ENCODE measurements at regions not wholly inside any gene's neighbourhood (a gene's known extent, or its start where the extent isn't known, plus 50 kb on each side); places are given as distances from the start of the nearest gene placed in this dataset.

DNA sequence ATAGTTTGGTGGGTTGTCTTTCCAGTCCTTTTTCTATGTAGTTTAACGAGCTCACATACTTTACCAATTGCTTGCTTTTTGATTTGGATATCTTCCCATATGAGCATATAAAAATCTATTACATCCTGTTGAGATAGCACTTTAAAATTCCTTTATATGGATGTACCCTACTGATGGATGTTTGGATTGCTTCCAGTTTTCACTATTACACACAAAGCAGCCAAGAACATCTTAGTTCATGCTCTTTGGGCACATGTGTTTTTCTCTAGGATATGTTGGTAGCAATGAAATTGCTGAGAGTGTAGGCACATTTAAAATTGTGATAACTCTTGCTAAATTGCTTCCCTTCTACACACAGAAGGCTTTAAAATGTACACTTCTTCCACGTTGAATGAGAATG lies 56.1 kb upstream of the NTRK2 start:
- no peaks in the 10 kb centered on the region for H3K36me3 Mint-ChIP-seq (ENCODE audit: low read depth)
- no peaks in the 10 kb centered on the region for H3K4me1 Mint-ChIP-seq (ENCODE audit: low read depth)
- intact Hi-C loops (cut with micrococcal nuclease): no loop called here

DNA sequence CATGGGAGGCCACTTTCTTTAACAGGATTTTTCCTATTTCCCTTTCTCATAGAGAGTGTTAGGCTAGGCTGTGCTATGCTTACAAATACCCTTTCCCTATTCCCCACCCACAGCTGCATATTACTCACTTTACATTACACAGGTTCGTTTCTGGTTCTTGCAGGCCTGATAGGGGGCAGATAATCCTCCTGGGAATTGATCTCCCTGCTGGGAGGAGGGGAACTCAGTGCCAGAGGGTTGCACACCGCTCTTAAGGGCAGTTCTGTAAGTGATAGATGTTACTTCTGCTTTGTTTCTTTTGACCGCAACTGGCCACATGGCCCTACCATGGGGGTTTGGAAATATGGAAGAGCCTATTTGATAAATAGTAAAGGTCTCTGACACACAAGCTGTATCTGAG lies 54.0 kb upstream of the NTRK2 start:
- Mint-ChIP-seq H3K36me3 (ENCODE audit: low read depth) (no peaks in the 10 kb centered on the region), H3K27me3 (ENCODE audit: low read depth) (no peaks in the 10 kb centered on the region), H3K9me3 (no peaks in the 10 kb centered on the region), H3K27ac (no peak overlapping the region), H3K4me1 (ENCODE audit: low read depth) (no peaks in the 10 kb centered on the region), H3K4me3 (ENCODE audit: low read depth) (no peak overlapping the region)
- no peak for DNase-seq (ENCODE audit: low spot score)
- intact Hi-C loops (cut with micrococcal nuclease): no loop called here

More for the DNA sequence above, 56.1 kb upstream of the NTRK2 start:
- Mint-ChIP-seq H3K9me3 (no peaks in the 10 kb centered on the region), H3K27ac (no peak overlapping the region), H3K4me3 (ENCODE audit: low read depth) (no peak overlapping the region), H3K27me3 (ENCODE audit: low read depth) (no peaks in the 10 kb centered on the region)
- DNase-seq (ENCODE audit: low spot score): no peak

DNA sequence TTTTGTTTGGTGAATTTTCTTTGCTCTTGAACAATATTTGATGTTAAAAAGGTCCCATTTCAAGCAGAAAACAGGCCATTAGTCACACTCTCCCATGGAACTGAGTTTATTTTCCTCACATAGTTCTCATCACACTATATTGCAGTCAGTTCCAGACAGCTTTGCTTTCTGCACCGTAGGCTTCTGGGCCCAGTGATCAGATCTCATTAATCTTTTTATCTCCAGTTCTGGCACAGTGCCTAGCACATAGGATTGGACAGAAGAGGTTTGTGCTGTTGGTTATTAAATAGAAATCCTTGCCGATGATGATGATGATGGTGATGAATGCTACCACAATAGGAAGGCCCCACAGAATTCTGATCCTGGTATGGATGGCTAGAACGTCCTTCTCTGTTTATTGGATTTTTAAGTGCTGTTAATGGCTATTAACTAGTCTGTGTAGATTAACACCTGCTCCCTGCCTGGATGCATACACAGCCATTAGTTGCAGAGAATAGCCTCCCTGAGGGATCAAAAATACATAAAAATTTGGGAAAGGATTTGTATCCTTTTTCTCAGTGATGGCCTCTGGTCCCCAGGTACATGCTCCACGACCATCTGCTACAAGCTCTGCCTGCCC lies 52.0 kb upstream of the NTRK2 start:
- Mint-ChIP-seq H3K27me3 (ENCODE audit: low read depth) (no peaks in the 10 kb centered on the region), H3K4me1 (ENCODE audit: low read depth) (no peaks in the 10 kb centered on the region), H3K4me3 (ENCODE audit: low read depth) (no peak overlapping the region), H3K9me3 (no peaks in the 10 kb centered on the region), H3K27ac (no peak overlapping the region), H3K36me3 (ENCODE audit: low read depth) (no peaks in the 10 kb centered on the region)
- intact Hi-C loops (cut with micrococcal nuclease): no loop called here
- no peak for DNase-seq (ENCODE audit: low spot score)
